IMR-90 (cell line): ENCODE measurements at regions not wholly inside any gene's neighbourhood (a gene's known extent, or its start where the extent isn't known, plus 50 kb on each side); places are given as distances from the start of the nearest gene placed in this dataset.
A peak's percentile ranks its signal among the peaks of the same experiment; 100 is the strongest.

Experiments used
- ATAC-seq: fragments of 200-7000 bp; cut with Tn5 transposase; 2 replicates; pipeline ENCODE4 v1.9.1; 2020; ENCODE audit warnings: low read depth, mild to moderate bottlenecking, moderate library complexity
- BruUV-seq: library from RNA; stranded (reverse); fragments of 400-500 nt; replicated peaks from 2 replicates; lab custom pipeline; 2021; lab: Mats Ljungman, UMichigan
- CTCF ChIA-PET: fragments of 300-600 bp; formaldehyde crosslinking; extraction: SDS; loops from one replicate; lab custom pipeline; 2021; ENCODE audit warnings: antibody characterized with exemption; lab: Yijun Ruan, JAX
- POLR2A ChIA-PET: fragments of 300-600 bp; sonication (Branson Sonifier 250); formaldehyde crosslinking; loops from one replicate; lab custom pipeline; 2022; ENCODE audit warnings: antibody characterized with exemption; ENCODE audit not compliant: unreplicated experiment; lab: Charles Lee
- DNase-seq: peaks from one replicate; pipeline ENCODE4 v3.0.0; 2013
- H2AFZ ChIP-seq: replicated peaks from 2 replicates; pipeline ENCODE3; 2013; ENCODE audit warnings: low read length, mild to moderate bottlenecking; ENCODE audit not compliant: poor library complexity
- H2AK5ac ChIP-seq: 2 replicates; pipeline ENCODE4 v1.6.1; 2013; ENCODE audit warnings: low read depth, low read length, inconsistent platforms
- H2AK9ac ChIP-seq: replicated peaks from 2 replicates; pipeline ENCODE3; 2013; ENCODE audit warnings: mild to moderate bottlenecking, low read depth, low read length, moderate library complexity; ENCODE audit not compliant: poor library complexity
- H2BK120ac ChIP-seq: 2 replicates; pipeline ENCODE4 v1.6.1; 2013; ENCODE audit warnings: low read depth, low read length, inconsistent platforms
- H2BK15ac ChIP-seq: 3 replicates; pipeline ENCODE4 v1.6.1; 2013; ENCODE audit warnings: low read depth, low read length, inconsistent platforms
- H2BK20ac ChIP-seq: 2 replicates; pipeline ENCODE4 v1.6.1; 2013; ENCODE audit warnings: low read depth, mild to moderate bottlenecking, inconsistent platforms, low read length, moderate library complexity
- H2BK5ac ChIP-seq: 2 replicates; pipeline ENCODE4 v1.6.1; 2013; ENCODE audit warnings: mild to moderate bottlenecking, low read depth, low read length, inconsistent platforms; ENCODE audit not compliant: poor library complexity, severe bottlenecking
- H3K14ac ChIP-seq: replicated peaks from 2 replicates; pipeline ENCODE4 v1.6.1; 2013; ENCODE audit warnings: low read depth, low read length, inconsistent platforms
- H3K18ac ChIP-seq: 2 replicates; pipeline ENCODE4 v1.6.1; 2013; ENCODE audit warnings: low read depth, low read length, control low read depth
- H3K23ac ChIP-seq: 2 replicates; pipeline ENCODE4 v1.6.1; 2013; ENCODE audit warnings: low read depth, low read length, inconsistent platforms
- H3K27ac ChIP-seq: 2 replicates; pipeline ENCODE4 v1.5.1; 2013; ENCODE audit warnings: mild to moderate bottlenecking, control low read depth, low read length; ENCODE audit not compliant: insufficient read depth
- H3K27me3 ChIP-seq: 2 replicates; pipeline ENCODE4 v1.6.1; 2013; ENCODE audit warnings: low read length; ENCODE audit not compliant: control insufficient read depth, insufficient read depth
- H3K36me3 ChIP-seq: 2 replicates; pipeline ENCODE4 v1.6.1; 2013; ENCODE audit warnings: low read length, mixed read lengths; ENCODE audit not compliant: control insufficient read depth, insufficient read depth
- H3K4ac ChIP-seq: 2 replicates; pipeline ENCODE4 v1.6.1; 2013; ENCODE audit warnings: low read depth, low read length, inconsistent platforms
- H3K4me1 ChIP-seq: 2 replicates; pipeline ENCODE4 v1.6.1; 2013; ENCODE audit warnings: low read length, mixed read lengths; ENCODE audit not compliant: control insufficient read depth, insufficient read depth
- H3K4me2 ChIP-seq: 2 replicates; pipeline ENCODE4 v1.6.1; 2013; ENCODE audit warnings: low read depth, mild to moderate bottlenecking, control low read depth, low read length, moderate library complexity
- H3K4me3 ChIP-seq: 2 replicates; pipeline ENCODE4 v1.5.1; 2013; ENCODE audit warnings: low read depth, mild to moderate bottlenecking, control low read depth, low read length, moderate library complexity; ENCODE audit not compliant: insufficient read depth
- H3K56ac ChIP-seq: 2 replicates; pipeline ENCODE4 v1.6.1; 2013; ENCODE audit warnings: low read length, inconsistent platforms; ENCODE audit not compliant: insufficient read depth; ENCODE audit errors: extremely low read depth
- H3K79me1 ChIP-seq, 2 experiments: 2 replicates each; pipeline ENCODE4 v1.6.1; 2013; ENCODE audit warnings: low read length in 2 of 2, inconsistent platforms in 1 of 2, low read depth in 1 of 2
- H3K9ac ChIP-seq: 2 replicates; pipeline ENCODE4 v1.6.1; 2013; ENCODE audit warnings: low read depth, low read length, control low read depth
- H3K9me1 ChIP-seq: 2 replicates; pipeline ENCODE4 v1.6.1; 2013; ENCODE audit warnings: low read length, inconsistent platforms; ENCODE audit not compliant: insufficient read depth
- H3K9me3 ChIP-seq: 2 replicates; pipeline ENCODE4 v1.6.1; 2013; ENCODE audit warnings: low read length; ENCODE audit not compliant: control insufficient read depth, insufficient read depth
- H4K20me1 ChIP-seq: 2 replicates; pipeline ENCODE4 v1.6.1; 2013; ENCODE audit warnings: low read length, inconsistent platforms; ENCODE audit not compliant: insufficient read depth
- H4K5ac ChIP-seq: 2 replicates; pipeline ENCODE4 v1.6.1; 2013; ENCODE audit warnings: mild to moderate bottlenecking, low read depth, low read length, control low read depth
- H4K8ac ChIP-seq, 2 experiments: 2 replicates each; pipeline ENCODE4 v1.6.1; 2013; ENCODE audit warnings: low read depth in 2 of 2, low read length in 2 of 2, control low read depth in 1 of 2, inconsistent platforms in 1 of 2
- H4K91ac ChIP-seq: 2 replicates; pipeline ENCODE4 v1.6.1; 2013; ENCODE audit warnings: low read depth, low read length, inconsistent platforms; ENCODE audit not compliant: insufficient read depth
- CEBPB ChIP-seq: IDR thresholded peaks from 2 replicates; pipeline ENCODE4 v1.6.1; 2012; ENCODE audit warnings: low read depth, low read length, improper control_type of control experiment
- CTCF ChIP-seq: conservative IDR thresholded peaks from 2 replicates; pipeline ENCODE4 v1.5.1; 2012; ENCODE audit warnings: mild to moderate bottlenecking, low read depth, low read length, improper control_type of control experiment
- WGBS, 2 experiments: methylation state at CpG; one replicate each; pipeline versions ENCODE4 v1.1.5 to v1.1.7; 2013; ENCODE audit warnings: missing lambda C conversion rate in 2 of 2; ENCODE audit not compliant: insufficient read length in 1 of 2; ENCODE audit errors: extremely low coverage in 2 of 2; 5-methylcytosine and 5-hydroxymethylcytosine counted together
- dilution Hi-C: fragments of 300-500 bp; cut with HindIII; formaldehyde crosslinking; loops from one replicate; pipeline ENCODE4 v1.14.3; 2018; ENCODE audit warnings: low sequenced_read_pairs; ENCODE audit not compliant: unreplicated experiment
- in situ Hi-C: fragments of 300-500 bp; cut with MboI; formaldehyde crosslinking; loops from 3 replicates; pipeline ENCODE4 v1.14.3; 2019; ENCODE audit warnings: low sequenced_read_pairs, inconsistent platforms, mixed read lengths
- intact Hi-C: fragments of 100-400 bp; cut with micrococcal nuclease; formaldehyde crosslinking; loops from 2 replicates; pipeline ENCODE4 v1.10.0; 2022

GRCh38 chr21:27143476-27143875 lies 176.6 kb upstream of the ADAMTS5 start:
- no peak overlapping the region for H2BK5ac ChIP-seq
- H3K79me1 ChIP-seq, result no peaks in the 10 kb centered on the region
- TF ChIP-seq CEBPB (0 out of 2 replicates have a peak, but pooled peaks have one; percentile 6), CTCF (no peak)
- H3K9me3 ChIP-seq, result no peaks in the 10 kb centered on the region
- H3K23ac ChIP-seq, result no peak overlapping the region
- H4K5ac ChIP-seq, result no peak overlapping the region
- no peak overlapping the region for H3K18ac ChIP-seq
- ChIA-PET POLR2A (no interaction called here), CTCF (no interaction called here)
- H2AFZ ChIP-seq, result no peak overlapping the region
- no peak overlapping the region for H2BK15ac ChIP-seq
- H3K56ac ChIP-seq, result no peak overlapping the region
- H3K4me3 ChIP-seq, result no peak overlapping the region
- intact Hi-C loops (no loop called here), in situ Hi-C loops (no loop called here), dilution Hi-C loops (no loop called here)
- H4K20me1 ChIP-seq, result no peaks in the 10 kb centered on the region
- no peak overlapping the region for H2AK5ac ChIP-seq
- no peak overlapping the region for H3K27ac ChIP-seq
- no peak overlapping the region for H4K91ac ChIP-seq
- no peak overlapping the region for H2BK120ac ChIP-seq
- no peak overlapping the region for H3K14ac ChIP-seq
- no peak overlapping the region for H3K4ac ChIP-seq
- no peak overlapping the region for H2BK20ac ChIP-seq
- H3K27me3 ChIP-seq, result no peaks in the 10 kb centered on the region
- WGBS, 2 experiments, result 92% methylated on average over 15 of the region's 31 CpGs; no CpG with 5 or more reads in 1 of the 2 experiments
- H2AK9ac ChIP-seq, result no peak overlapping the region
- no peaks in the 10 kb centered on the region for H3K36me3 ChIP-seq
- DNase-seq (no peak), ATAC-seq (no peak)
- no peak overlapping the region for H3K4me2 ChIP-seq
- H3K4me1 ChIP-seq, result no peaks in the 10 kb centered on the region
- H3K9me1 ChIP-seq, result no peaks in the 10 kb centered on the region
- no peak overlapping the region for H4K8ac ChIP-seq
- no TSS peak for BruUV-seq
- no peak overlapping the region for H3K9ac ChIP-seq
